Midbrain (tissue), 1 donor: ENCODE measurements at regions not wholly inside any gene's neighbourhood (a gene's known extent, or its start where the extent isn't known, plus 50 kb on each side); places are given as distances from the start of the nearest gene placed in this dataset.

ENCODE experiments used
- DNase-seq: peaks from one replicate; lab custom pipeline; 2025; lab: John Stamatoyannopoulos, UW

- DNase-seq: no peak
Observed at GRCh38 chr4:74878323-74878722, 54.6 kb upstream of the PARM1 start.

GRCh38 chr4:74875451-74875850 lies 57.5 kb upstream of the PARM1 start:
- no peak for DNase-seq

GRCh38 chr4:74874753-74875367 lies 58.1 kb upstream of the PARM1 start:
- DNase-seq: peak; percentile 87

GRCh38 chr4:74873545-74874301 lies 59.2 kb upstream of the PARM1 start:
- no peak for DNase-seq

GRCh38 chr4:74858921-74859562 lies 64.7 kb upstream of the BTC start:
- no peak for DNase-seq

- DNase-seq: no peak
Observed at GRCh38 chr4:74855879-74856278, 61.6 kb upstream of the BTC start.

- no peak for DNase-seq
Observed at GRCh38 chr4:74848774-74849173, 54.5 kb upstream of the BTC start.

- DNase-seq: no peak
Observed at GRCh38 chr4:74845834-74846233, 51.5 kb upstream of the BTC start.
